Astrocyte (in vitro differentiated cells and primary cell): ENCODE measurements at regions not wholly inside any gene's neighbourhood (a gene's known extent, or its start where the extent isn't known, plus 50 kb on each side); places are given as distances from the start of the nearest gene placed in this dataset.

Experiments used
- CTCF ChIP-seq: IDR thresholded peaks from 2 replicates; pipeline ENCODE4 v1.5.1; 2011; ENCODE audit warnings: low read depth, mild to moderate bottlenecking, inconsistent platforms, low read length, moderate library complexity; ENCODE audit not compliant: insufficient read depth
- EZH2 ChIP-seq: IDR thresholded peaks from 2 replicates; pipeline ENCODE4 v1.6.1; 2012; ENCODE audit warnings: mild to moderate bottlenecking, low read length, inconsistent platforms; ENCODE audit not compliant: insufficient read depth

- TF ChIP-seq CTCF (no peak), EZH2 (no peak)
Observed at GRCh38 chr12:125454786-125455480, 389.7 kb downstream of the AACS start.
